Cardiac fibroblast (primary cell): ENCODE measurements at regions not wholly inside any gene's neighbourhood (a gene's known extent, or its start where the extent isn't known, plus 50 kb on each side); places are given as distances from the start of the nearest gene placed in this dataset.
"Not testable (repeated sequence)": the region's sequence is repeated elsewhere in the genome, so short reads cannot be mapped to it uniquely, and the experiment has no call there.

Experiments used
- DNase-seq, 2 donors: peaks; one replicate each; pipeline versions ENCODE4 v3.0.0 to v3.0.0-alpha.2; 2010; ENCODE audit warnings: low read depth in 2 of 2
- H3K4me3 ChIP-seq, 2 donors: replicated peaks in 1 of 2; 1 replicate in 1 of 2; 2 replicates in 1 of 2; pipeline ENCODE4 v1.5.1; 2011; ENCODE audit warnings: low read depth in 2 of 2, low read length in 2 of 2, mild to moderate bottlenecking in 2 of 2, moderate library complexity in 1 of 2
- CTCF ChIP-seq: IDR thresholded peaks from one replicate; pipeline ENCODE4 v1.5.1; 2011; ENCODE audit warnings: low read depth, mild to moderate bottlenecking, low read length, inconsistent platforms

- TF ChIP-seq CTCF = no peak
- DNase-seq = peak in 1 of 2 donors; percentile 46
- no peak overlapping the region for H3K4me3 ChIP-seq
Observed at GRCh38 chr5:82425591-82425990, 147.4 kb upstream of the RPS23 start.

- no peak for TF ChIP-seq CTCF
- H3K4me3 ChIP-seq = no peak overlapping the region
- DNase-seq = no peak
Observed at GRCh38 chr5:82424211-82424610, 146.1 kb upstream of the RPS23 start.

GRCh38 chr5:82422751-82423181, 144.6 kb upstream of the RPS23 start:
- peak; percentile 75 to 86 for DNase-seq
- TF ChIP-seq CTCF = no peak
- H3K4me3 ChIP-seq = no peak overlapping the region

- DNase-seq = no peak
- TF ChIP-seq CTCF = no peak
- H3K4me3 ChIP-seq = no peak overlapping the region
Observed at GRCh38 chr5:82422001-82422740, 144.0 kb upstream of the RPS23 start.

GRCh38 chr5:82421119-82421518, 143.0 kb upstream of the RPS23 start:
- peak; percentile 91 to 99 for DNase-seq
- TF ChIP-seq CTCF = peak; percentile 32
- H3K4me3 ChIP-seq = no peak overlapping the region

- not testable (repeated sequence) for H3K4me3 ChIP-seq, DNase-seq
Observed at GRCh38 chr5:82420524-82420923, 142.4 kb upstream of the RPS23 start.

GRCh38 chr5:82419559-82420332, 141.6 kb upstream of the RPS23 start:
- TF ChIP-seq CTCF = no peak
- no peak for DNase-seq
- H3K4me3 ChIP-seq = no peak overlapping the region
